HUES48 (cell line): ENCODE measurements at regions not wholly inside any gene's neighbourhood (a gene's known extent, or its start where the extent isn't known, plus 50 kb on each side); places are given as distances from the start of the nearest gene placed in this dataset.

ENCODE experiments used
- H3K27ac ChIP-seq: one replicate; pipeline ENCODE4 v1.7.0; 2013; ENCODE audit warnings: low read depth, low read length, inconsistent platforms
- H3K27me3 ChIP-seq: 2 replicates; pipeline ENCODE4 v1.6.1; 2013; ENCODE audit warnings: mild to moderate bottlenecking, low read length; ENCODE audit not compliant: control insufficient read depth, insufficient read depth
- H3K36me3 ChIP-seq: 2 replicates; pipeline ENCODE4 v1.6.1; 2013; ENCODE audit warnings: low read length; ENCODE audit not compliant: control insufficient read depth, insufficient read depth
- H3K4me1 ChIP-seq: 2 replicates; pipeline ENCODE4 v1.6.1; 2013; ENCODE audit warnings: mild to moderate bottlenecking, low read length; ENCODE audit not compliant: control insufficient read depth, insufficient read depth
- H3K4me3 ChIP-seq: 2 replicates; pipeline ENCODE4 v1.5.1; 2013; ENCODE audit warnings: mild to moderate bottlenecking, low read depth, low read length
- H3K9ac ChIP-seq: 2 replicates; pipeline ENCODE4 v1.6.1; 2013; ENCODE audit warnings: mild to moderate bottlenecking, low read depth, low read length, moderate library complexity
- H3K9me3 ChIP-seq: 2 replicates; pipeline ENCODE4 v1.6.1; 2013; ENCODE audit warnings: low read length; ENCODE audit not compliant: control insufficient read depth, insufficient read depth

DNA sequence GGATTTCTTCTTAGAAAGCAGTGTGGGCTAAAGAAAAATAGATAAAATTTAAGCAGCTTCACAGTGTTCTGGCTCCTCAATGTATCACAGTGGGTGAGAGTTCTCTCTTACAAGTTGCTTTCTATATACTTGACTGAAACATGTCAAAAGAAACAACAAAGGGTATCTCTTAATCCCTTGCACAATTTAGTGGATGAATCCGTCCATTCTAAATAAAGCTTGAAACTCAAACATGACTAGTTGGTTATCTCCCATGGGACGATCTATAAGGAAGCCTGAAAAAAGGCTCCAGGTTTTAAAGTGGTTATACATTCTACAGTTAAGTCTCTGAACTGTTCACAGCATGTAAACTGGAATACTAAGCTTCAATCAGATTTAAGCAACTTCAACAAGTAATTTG is 993.1 kb upstream of the CNTN5 start:
- H3K9ac ChIP-seq = no peak overlapping the region

DNA sequence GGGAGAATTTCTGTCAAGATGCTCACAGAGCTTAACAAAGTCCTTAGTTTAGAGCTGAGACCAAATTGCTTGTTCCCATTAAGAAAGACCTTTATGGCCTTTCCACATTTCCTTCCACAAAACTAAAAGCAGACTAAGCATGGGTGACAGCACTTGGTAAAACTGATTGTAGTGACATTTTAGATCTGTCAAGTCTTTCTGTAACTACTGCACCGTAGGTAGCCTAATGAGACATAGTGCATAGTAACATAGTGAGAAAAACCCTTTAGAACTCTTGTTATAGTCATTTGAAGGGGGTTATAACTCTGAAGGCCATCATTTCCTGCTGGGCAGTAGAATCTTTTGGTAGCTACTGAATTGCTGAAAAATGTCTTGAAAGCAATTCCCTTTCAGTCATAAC is 990.9 kb upstream of the CNTN5 start:
- Histone ChIP-seq H3K9ac (no peak overlapping the region), H3K4me3 (no peak overlapping the region), H3K27ac (no peak overlapping the region), H3K9me3 (no peaks in the 10 kb centered on the region), H3K4me1 (no peaks in the 10 kb centered on the region), H3K36me3 (no peaks in the 10 kb centered on the region), H3K27me3 (no peaks in the 10 kb centered on the region)

More for the DNA sequence above, 993.1 kb upstream of the CNTN5 start:
- H3K36me3 ChIP-seq = no peaks in the 10 kb centered on the region
- no peaks in the 10 kb centered on the region for H3K4me1 ChIP-seq
- no peak overlapping the region for H3K4me3 ChIP-seq
- no peak overlapping the region for H3K27ac ChIP-seq
- H3K27me3 ChIP-seq = no peaks in the 10 kb centered on the region
- no peaks in the 10 kb centered on the region for H3K9me3 ChIP-seq

DNA sequence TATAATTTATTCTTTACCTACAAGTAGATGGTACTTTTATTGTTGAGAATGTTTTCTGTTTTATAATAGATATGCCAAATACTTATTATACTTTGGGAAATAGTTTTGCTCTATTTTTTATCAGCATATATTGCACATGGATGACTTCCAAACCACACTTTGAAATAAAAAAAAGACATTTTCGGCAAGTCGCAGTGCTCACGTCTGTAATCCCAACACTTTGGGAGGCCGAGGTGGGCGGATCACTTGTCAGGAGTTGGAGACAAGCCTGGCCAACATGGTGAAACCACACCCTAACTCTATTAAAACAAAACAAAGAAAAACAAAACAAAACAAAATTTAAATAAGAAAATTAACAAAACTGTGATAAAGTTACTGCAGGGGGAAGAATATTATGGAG is 983.9 kb upstream of the CNTN5 start:
- no peak overlapping the region for H3K9ac ChIP-seq
- no peaks in the 10 kb centered on the region for H3K27me3 ChIP-seq
- H3K4me1 ChIP-seq = no peaks in the 10 kb centered on the region
- no peak overlapping the region for H3K4me3 ChIP-seq
- H3K27ac ChIP-seq = no peak overlapping the region
- no peaks in the 10 kb centered on the region for H3K9me3 ChIP-seq
- no peaks in the 10 kb centered on the region for H3K36me3 ChIP-seq

DNA sequence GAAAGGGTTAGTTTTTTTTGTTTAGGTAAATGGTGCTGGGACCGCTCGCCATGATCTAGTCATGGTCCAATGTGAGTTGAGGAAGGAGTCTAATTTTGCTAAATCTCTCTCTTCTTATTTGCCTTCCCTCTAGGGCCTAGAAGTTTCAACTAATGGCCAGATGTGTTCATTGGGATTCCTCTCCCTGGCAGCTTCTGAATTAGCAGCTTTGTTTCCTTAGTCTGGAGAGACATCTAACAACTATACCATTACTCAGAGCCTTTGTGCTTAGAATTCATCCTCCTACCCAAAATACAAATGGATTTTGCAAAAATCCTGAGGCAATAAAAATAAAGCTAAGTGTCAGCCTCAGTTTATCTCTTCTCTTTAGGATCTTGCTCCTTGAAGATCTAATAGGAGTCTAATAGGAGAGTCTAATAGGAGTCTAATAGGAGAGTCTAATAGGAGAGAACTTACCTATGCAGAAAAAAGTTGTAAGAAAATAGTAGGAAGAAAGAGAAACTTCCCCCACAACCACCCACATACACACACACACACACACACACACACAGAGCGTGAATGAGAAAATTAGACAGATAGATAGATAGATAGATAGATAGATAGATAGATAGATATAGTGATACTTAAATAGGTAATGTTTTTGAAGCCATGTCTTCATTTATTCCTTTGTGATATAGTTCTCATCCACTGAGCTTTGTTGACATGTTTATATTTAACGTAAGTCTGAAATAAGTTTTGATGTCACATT is 980.5 kb upstream of the CNTN5 start:
- no peaks in the 10 kb centered on the region for H3K9me3 ChIP-seq
- no peak overlapping the region for H3K27ac ChIP-seq
- H3K4me3 ChIP-seq = no peak overlapping the region
- no peaks in the 10 kb centered on the region for H3K4me1 ChIP-seq
- H3K9ac ChIP-seq = no peak overlapping the region
- no peaks in the 10 kb centered on the region for H3K27me3 ChIP-seq
- H3K36me3 ChIP-seq = no peaks in the 10 kb centered on the region

DNA sequence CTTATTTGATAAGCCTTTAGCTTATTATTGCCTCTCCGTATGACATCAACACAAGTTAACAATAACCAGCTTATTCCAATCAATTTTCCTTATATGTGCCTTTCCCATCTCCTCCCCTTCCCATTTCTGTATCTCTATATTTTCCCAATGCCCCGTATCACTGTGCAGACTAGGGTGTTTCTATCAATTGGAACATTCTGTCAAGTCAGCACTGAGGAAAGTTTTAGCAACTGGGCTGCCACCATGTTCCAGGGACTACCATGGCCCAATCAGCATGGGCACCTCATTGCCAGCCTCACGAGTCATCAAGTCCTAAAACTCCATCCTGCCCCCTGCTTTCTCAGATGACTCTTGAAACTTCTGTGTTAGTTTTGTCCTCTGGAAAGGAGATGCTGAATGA is 973.1 kb upstream of the CNTN5 start:
- Histone ChIP-seq H3K9me3 (no peaks in the 10 kb centered on the region), H3K36me3 (no peaks in the 10 kb centered on the region), H3K4me3 (no peak overlapping the region), H3K27ac (no peak overlapping the region), H3K9ac (no peak overlapping the region), H3K27me3 (no peaks in the 10 kb centered on the region), H3K4me1 (no peaks in the 10 kb centered on the region)

DNA sequence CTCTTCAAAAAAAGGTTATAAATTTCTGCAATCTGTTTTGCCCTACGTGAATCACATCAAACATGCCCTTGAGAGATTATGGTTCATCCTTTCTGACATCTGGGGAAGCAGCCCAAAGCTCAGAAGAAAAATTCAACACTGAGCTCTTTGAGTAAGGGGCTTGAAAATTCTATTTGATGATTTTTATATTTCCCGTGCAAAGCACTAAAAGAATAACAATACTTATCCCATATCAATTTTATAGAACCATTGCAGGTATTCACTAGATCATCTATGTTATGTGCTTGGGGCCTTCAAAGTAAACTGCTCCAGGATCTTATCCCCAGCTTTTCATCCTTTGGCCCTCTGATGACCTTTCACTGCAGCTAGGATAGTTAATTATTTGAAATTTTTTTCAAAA is 966.9 kb upstream of the CNTN5 start:
- H3K36me3 ChIP-seq = no peaks in the 10 kb centered on the region
- no peak overlapping the region for H3K27ac ChIP-seq
- H3K9me3 ChIP-seq = no peaks in the 10 kb centered on the region
- no peaks in the 10 kb centered on the region for H3K4me1 ChIP-seq
- H3K27me3 ChIP-seq = no peaks in the 10 kb centered on the region
- no peak overlapping the region for H3K9ac ChIP-seq
- H3K4me3 ChIP-seq = no peak overlapping the region

DNA sequence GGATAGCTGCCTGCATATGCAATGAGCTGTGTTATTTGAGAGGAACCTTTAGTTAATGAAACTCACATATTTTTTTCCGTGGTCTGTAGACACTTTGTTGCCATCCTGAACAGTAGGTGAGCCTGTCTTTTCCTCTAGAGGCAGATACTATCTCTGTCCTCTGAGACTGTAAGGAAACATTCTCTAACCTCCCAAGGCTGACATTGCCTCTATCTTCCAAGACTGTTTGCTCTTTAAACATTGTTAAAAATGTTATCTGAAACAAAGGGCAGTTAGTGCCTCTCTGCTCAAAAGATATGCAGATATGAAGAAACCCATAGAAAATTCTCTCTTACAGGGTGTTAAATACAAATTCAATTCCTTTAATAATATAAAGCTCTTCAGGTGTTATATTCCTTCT is 963.8 kb upstream of the CNTN5 start:
- Histone ChIP-seq H3K9me3 (no peaks in the 10 kb centered on the region), H3K9ac (no peak overlapping the region), H3K4me1 (no peaks in the 10 kb centered on the region), H3K36me3 (no peaks in the 10 kb centered on the region), H3K27ac (no peak overlapping the region), H3K4me3 (no peak overlapping the region), H3K27me3 (no peaks in the 10 kb centered on the region)

DNA sequence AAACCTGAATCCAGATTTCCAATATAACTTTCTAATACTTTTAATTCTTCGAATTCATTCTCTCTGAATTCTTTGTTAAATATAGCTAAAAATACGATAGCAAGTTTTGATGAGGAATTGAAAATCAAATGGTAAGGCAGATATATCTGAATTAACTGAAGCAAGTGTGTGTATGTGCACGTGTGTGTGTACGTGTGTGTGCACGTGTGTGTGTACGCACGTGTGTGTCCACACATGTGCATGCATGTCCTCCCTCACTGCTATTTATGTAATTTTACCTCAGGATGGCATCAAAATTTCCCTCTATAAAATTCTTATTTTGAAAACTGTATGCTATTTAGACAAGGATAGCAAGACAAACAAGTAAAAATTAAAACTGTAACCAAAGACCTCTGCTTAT is 961.3 kb upstream of the CNTN5 start:
- no peaks in the 10 kb centered on the region for H3K4me1 ChIP-seq
- H3K4me3 ChIP-seq = no peak overlapping the region
- no peak overlapping the region for H3K27ac ChIP-seq
- H3K36me3 ChIP-seq = no peaks in the 10 kb centered on the region
- H3K27me3 ChIP-seq = no peaks in the 10 kb centered on the region
- H3K9me3 ChIP-seq = no peaks in the 10 kb centered on the region
- no peak overlapping the region for H3K9ac ChIP-seq

DNA sequence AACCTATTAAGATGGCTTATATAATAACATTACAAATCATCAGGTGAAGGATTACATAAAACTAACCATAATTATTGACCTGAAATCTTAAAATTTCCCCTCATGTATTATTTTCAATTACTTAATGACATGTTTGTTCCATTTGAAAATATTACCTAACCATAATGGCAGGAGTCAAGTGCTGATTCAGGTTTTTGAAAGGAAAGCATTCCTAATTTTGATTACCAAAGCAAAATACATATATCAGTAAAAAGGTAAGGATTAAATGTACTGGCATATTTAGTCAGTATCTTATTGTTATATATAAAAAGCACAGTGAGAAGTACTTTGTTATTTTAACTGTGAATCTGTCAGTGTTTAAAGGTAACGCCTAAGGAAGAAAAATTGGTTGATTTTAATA is 960.0 kb upstream of the CNTN5 start:
- no peaks in the 10 kb centered on the region for H3K36me3 ChIP-seq
- no peaks in the 10 kb centered on the region for H3K27me3 ChIP-seq
- no peak overlapping the region for H3K4me3 ChIP-seq
- H3K9me3 ChIP-seq = no peaks in the 10 kb centered on the region
- H3K27ac ChIP-seq = no peak overlapping the region
- H3K4me1 ChIP-seq = no peaks in the 10 kb centered on the region
- H3K9ac ChIP-seq = no peak overlapping the region

DNA sequence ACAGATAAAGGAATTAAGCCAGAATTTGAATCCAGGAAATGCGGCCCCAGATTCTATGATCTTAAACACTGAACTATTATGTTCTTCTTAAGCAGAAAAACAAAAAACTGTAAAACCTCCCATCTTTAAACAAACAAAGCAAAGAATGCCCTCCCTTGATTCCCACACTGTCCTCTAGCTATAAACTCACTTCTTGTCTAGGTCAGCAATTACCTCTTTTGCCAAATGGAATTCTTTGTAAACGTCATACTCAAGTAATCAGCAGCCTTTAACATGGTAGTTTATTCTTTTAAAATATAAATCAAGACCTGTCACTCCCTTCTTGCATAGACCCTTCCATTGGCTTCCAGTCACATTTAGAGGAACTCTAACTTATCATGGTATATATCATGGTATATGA is 958.9 kb upstream of the CNTN5 start:
- no peaks in the 10 kb centered on the region for H3K36me3 ChIP-seq
- H3K27me3 ChIP-seq = no peaks in the 10 kb centered on the region
- H3K9me3 ChIP-seq = no peaks in the 10 kb centered on the region
- H3K9ac ChIP-seq = no peak overlapping the region
- H3K27ac ChIP-seq = no peak overlapping the region
- no peaks in the 10 kb centered on the region for H3K4me1 ChIP-seq
- no peak overlapping the region for H3K4me3 ChIP-seq

DNA sequence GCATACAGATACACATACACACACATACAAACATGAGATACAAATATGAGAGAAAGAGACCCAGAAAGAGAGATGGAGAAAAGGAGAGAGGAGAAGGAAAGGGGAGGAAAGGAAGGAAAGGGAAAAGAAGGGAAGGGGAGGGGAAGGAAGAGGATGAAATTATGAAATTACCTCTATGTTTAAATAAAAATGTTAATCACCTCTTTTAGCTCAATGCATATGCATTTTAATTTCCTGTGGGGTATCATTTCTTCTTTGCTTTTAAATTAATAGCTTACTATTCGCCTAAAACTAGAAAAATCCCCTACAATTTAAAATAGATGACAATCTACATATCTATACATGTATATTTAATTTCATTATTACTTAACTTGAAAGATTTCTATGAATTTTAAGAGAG is 958.0 kb upstream of the CNTN5 start:
- no peaks in the 10 kb centered on the region for H3K4me1 ChIP-seq

More for the DNA sequence above, 958.0 kb upstream of the CNTN5 start:
- H3K9me3 ChIP-seq = no peaks in the 10 kb centered on the region
- H3K9ac ChIP-seq = no peak overlapping the region
- H3K27me3 ChIP-seq = no peaks in the 10 kb centered on the region
- H3K4me3 ChIP-seq = no peak overlapping the region
- H3K27ac ChIP-seq = no peak overlapping the region
- no peaks in the 10 kb centered on the region for H3K36me3 ChIP-seq
